Body of pancreas (tissue), 4 donors: ENCODE measurements at regions not wholly inside any gene's neighbourhood (a gene's known extent, or its start where the extent isn't known, plus 50 kb on each side); places are given as distances from the start of the nearest gene placed in this dataset.

ENCODE experiments used
- POLR2A ChIP-seq, 3 donors: fragments of 450-650 bp; IDR thresholded peaks; one replicate each; pipeline ENCODE4 v1.6.1; 2016; ENCODE audit warnings: antibody characterized with exemption in 3 of 3, mild to moderate bottlenecking in 2 of 3
- TF ChIP-seq, protein P1 (sequence below), 7 experiments: fragments of 450-650 bp in 4 of 7; fragments of 200-600 bp in 3 of 7; sonication (generic) in 3 of 7; IDR thresholded peaks; one replicate each; pipeline ENCODE4 v1.5.1; 2016 to 2019; ENCODE audit warnings: antibody characterized with exemption in 7 of 7

DNA sequence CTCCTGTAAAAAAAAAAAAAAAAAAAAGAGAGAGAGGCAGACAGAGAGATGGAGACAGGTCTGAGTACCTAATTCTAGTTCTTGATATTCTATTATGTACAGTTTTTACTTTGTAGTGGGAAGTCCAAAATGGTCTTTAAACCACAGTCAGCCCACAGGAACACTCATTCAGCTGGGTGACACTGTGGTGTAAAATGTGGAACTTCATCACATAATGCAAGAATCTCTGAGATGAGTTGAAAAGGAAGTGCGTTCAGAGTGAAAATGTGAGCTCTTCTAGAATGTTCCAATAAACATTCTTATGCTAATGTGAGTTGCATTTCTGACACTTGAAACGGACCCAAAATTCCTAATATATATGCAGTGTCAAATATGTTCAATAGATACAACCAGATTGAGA, 972.1 kb downstream of the CDH11 start:
- TF ChIP-seq, protein P1, sequence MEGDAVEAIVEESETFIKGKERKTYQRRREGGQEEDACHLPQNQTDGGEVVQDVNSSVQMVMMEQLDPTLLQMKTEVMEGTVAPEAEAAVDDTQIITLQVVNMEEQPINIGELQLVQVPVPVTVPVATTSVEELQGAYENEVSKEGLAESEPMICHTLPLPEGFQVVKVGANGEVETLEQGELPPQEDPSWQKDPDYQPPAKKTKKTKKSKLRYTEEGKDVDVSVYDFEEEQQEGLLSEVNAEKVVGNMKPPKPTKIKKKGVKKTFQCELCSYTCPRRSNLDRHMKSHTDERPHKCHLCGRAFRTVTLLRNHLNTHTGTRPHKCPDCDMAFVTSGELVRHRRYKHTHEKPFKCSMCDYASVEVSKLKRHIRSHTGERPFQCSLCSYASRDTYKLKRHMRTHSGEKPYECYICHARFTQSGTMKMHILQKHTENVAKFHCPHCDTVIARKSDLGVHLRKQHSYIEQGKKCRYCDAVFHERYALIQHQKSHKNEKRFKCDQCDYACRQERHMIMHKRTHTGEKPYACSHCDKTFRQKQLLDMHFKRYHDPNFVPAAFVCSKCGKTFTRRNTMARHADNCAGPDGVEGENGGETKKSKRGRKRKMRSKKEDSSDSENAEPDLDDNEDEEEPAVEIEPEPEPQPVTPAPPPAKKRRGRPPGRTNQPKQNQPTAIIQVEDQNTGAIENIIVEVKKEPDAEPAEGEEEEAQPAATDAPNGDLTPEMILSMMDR (IDR thresholded peaks at IDR 0.05) = no peak
- TF ChIP-seq POLR2A (IDR thresholded peaks at IDR 0.05) = no peak
